Glutamatergic neuron (in vitro differentiated cells): ENCODE measurements at regions not wholly inside any gene's neighbourhood (a gene's known extent, or its start where the extent isn't known, plus 50 kb on each side); places are given as distances from the start of the nearest gene placed in this dataset.

ENCODE experiments used
- DNase-seq: peaks from one replicate; pipeline ENCODE4 v3.0.0; 2022
- H3K27ac Mint-ChIP-seq: one replicate; pipeline ENCODE4 v1.8.0; 2020; ENCODE audit warnings: mild to moderate bottlenecking, mixed read lengths, inconsistent platforms; ENCODE audit not compliant: unreplicated experiment
- H3K27me3 Mint-ChIP-seq: one replicate; pipeline ENCODE4 v1.8.0; 2020; ENCODE audit warnings: mild to moderate bottlenecking, moderate library complexity, mixed read lengths, inconsistent platforms; ENCODE audit not compliant: unreplicated experiment
- H3K36me3 Mint-ChIP-seq: one replicate; pipeline ENCODE4 v1.8.0; 2020; ENCODE audit warnings: mild to moderate bottlenecking, mixed read lengths, inconsistent platforms; ENCODE audit not compliant: unreplicated experiment
- H3K4me1 Mint-ChIP-seq: one replicate; pipeline ENCODE4 v1.8.0; 2020; ENCODE audit warnings: mild to moderate bottlenecking, low read depth, mixed read lengths, inconsistent platforms; ENCODE audit not compliant: unreplicated experiment
- H3K4me3 Mint-ChIP-seq: one replicate; pipeline ENCODE4 v1.8.0; 2020; ENCODE audit warnings: mild to moderate bottlenecking, mixed read lengths, inconsistent platforms; ENCODE audit not compliant: unreplicated experiment
- H3K9me3 Mint-ChIP-seq: one replicate; pipeline ENCODE4 v1.8.0; 2020; ENCODE audit warnings: mild to moderate bottlenecking, moderate library complexity, mixed read lengths, inconsistent platforms; ENCODE audit not compliant: unreplicated experiment
- TF ChIP-seq, protein P1 (sequence below): fragments of 200-600 bp; sonication (generic); IDR thresholded peaks from one replicate; pipeline ENCODE4 v1.5.0; 2021; ENCODE audit not compliant: partially characterized antibody, unreplicated experiment

DNA sequence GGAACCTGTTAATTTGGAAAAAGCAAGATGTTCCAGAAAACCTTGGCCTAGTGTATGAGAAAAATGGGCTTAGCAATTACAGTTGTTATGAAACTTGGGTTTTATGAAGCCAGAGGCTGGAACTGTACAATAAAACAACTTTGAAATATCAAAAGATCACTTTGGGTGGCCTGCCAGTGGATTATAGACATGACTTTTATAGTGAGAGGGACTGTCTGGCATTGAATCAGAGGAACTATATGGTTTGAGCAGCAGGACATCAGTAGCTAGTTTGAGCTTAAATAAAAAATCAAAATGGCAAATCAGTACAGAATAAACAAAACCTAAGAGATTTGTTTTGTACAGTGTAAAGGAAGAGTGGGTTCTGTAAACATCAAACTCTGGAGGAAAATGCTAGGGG, 115.0 kb upstream of the PTPRG start:
- Mint-ChIP-seq H3K27ac (no peak overlapping the region), H3K4me3 (no peak overlapping the region), H3K27me3 (no peaks in the 10 kb centered on the region), H3K36me3 (no peaks in the 10 kb centered on the region), H3K9me3 (no peaks in the 10 kb centered on the region), H3K4me1 (no peaks in the 10 kb centered on the region)
- TF ChIP-seq, protein P1, sequence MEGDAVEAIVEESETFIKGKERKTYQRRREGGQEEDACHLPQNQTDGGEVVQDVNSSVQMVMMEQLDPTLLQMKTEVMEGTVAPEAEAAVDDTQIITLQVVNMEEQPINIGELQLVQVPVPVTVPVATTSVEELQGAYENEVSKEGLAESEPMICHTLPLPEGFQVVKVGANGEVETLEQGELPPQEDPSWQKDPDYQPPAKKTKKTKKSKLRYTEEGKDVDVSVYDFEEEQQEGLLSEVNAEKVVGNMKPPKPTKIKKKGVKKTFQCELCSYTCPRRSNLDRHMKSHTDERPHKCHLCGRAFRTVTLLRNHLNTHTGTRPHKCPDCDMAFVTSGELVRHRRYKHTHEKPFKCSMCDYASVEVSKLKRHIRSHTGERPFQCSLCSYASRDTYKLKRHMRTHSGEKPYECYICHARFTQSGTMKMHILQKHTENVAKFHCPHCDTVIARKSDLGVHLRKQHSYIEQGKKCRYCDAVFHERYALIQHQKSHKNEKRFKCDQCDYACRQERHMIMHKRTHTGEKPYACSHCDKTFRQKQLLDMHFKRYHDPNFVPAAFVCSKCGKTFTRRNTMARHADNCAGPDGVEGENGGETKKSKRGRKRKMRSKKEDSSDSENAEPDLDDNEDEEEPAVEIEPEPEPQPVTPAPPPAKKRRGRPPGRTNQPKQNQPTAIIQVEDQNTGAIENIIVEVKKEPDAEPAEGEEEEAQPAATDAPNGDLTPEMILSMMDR: no peak
- no peak for DNase-seq

DNA sequence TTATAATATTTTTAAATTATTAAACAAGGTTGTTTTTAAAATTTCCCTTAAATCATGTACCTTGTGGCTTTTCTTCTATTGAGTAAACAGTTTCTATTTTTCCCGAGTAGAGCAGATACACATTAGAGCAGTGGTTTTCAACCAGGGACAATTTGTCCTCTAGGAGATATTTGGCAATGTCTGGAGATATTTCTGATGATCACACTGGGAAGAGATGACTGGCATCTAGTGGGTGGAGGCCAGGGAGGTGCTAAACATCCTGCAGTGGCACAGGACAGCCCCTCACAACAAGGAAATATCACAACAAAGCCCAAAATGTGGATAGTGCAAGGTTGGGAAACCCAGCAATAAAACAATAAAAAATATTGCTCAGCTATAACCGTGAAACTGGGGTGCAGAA, 113.0 kb upstream of the PTPRG start:
- TF ChIP-seq, protein P1: no peak
- H3K9me3 Mint-ChIP-seq: no peaks in the 10 kb centered on the region
- H3K4me3 Mint-ChIP-seq: no peak overlapping the region
- DNase-seq: no peak
- H3K4me1 Mint-ChIP-seq: no peaks in the 10 kb centered on the region
- no peak overlapping the region for H3K27ac Mint-ChIP-seq
- no peaks in the 10 kb centered on the region for H3K27me3 Mint-ChIP-seq
- H3K36me3 Mint-ChIP-seq: no peaks in the 10 kb centered on the region

DNA sequence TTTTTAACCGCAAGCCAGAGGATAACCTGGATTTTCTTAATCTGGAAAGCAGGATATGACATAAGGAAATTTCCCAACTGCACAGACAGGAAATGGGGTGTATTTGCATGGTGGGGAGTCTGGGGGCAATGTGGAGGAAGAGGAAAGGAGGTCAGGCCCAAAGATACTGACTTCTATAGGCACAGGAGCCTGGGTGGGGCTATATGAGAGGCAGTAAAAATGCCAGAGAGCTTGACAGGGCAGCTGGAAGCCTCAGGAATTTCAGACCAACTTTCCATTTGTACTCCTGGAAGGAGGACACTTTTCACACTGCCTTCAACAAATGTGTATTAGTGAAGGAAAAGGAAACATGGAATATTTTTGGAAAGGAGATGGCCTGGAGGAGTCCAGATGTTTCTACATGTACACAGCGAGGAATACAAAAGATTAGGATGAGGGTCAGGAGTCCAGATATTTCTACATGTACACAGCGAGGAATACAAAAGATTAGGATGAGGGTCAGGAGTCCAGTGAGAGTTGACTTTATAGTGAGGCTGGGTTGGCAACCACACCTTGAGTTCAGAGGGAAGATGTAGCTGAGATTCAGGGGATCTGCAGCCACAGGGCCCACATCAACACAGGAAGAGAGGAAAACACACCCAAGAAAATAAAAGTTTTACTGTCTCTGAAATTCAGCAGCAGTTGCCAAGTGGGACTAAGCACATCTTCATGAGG, 111.9 kb upstream of the PTPRG start:
- Mint-ChIP-seq H3K9me3 (no peaks in the 10 kb centered on the region), H3K36me3 (no peaks in the 10 kb centered on the region), H3K27me3 (no peaks in the 10 kb centered on the region), H3K4me3 (no peak overlapping the region), H3K4me1 (no peaks in the 10 kb centered on the region), H3K27ac (no peak overlapping the region)
- no peak for DNase-seq
- TF ChIP-seq, protein P1: no peak

DNA sequence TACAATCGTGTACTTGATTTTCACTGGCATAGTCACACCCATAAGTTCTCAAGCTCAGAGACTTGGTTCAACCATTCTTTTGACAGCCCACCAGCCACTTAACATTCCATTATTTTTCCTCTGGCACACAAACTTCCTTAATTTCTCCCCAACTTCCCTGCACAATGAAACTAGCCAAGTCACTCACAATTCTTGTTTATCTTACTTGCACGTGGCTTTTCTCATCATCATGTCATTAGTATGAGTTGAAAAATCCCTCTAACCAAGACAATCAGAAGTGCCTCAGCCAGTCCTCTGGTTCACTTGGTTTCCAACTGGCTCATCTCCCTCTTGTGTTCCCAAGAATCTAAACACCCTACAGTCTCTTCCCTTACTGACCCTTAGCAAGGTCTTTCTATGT, 110.5 kb upstream of the PTPRG start:
- Mint-ChIP-seq H3K4me3 (no peak overlapping the region), H3K27me3 (no peaks in the 10 kb centered on the region), H3K36me3 (no peaks in the 10 kb centered on the region), H3K27ac (no peak overlapping the region), H3K9me3 (no peaks in the 10 kb centered on the region), H3K4me1 (no peaks in the 10 kb centered on the region)
- TF ChIP-seq, protein P1: no peak
- DNase-seq: no peak

DNA sequence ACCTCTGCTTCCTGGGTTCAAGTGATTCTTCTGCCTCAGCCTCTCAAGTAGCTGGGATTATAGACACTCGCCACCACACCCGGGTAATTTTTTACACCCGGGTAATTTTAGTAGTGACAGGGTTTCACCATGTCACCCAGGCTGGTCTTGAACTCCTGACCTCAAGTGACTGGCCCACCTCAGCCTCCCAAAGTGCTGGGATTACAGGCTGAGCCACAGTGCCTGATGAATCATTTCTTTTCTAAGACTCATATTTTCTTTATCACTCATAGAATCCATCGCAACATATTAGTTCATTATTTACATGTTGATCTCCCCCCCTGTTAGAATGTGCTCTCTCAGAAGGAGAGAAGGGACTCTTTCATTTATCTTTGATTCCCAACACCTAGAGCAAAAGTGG, 109.5 kb upstream of the PTPRG start:
- Mint-ChIP-seq H3K36me3 (no peaks in the 10 kb centered on the region), H3K9me3 (no peaks in the 10 kb centered on the region), H3K27me3 (no peaks in the 10 kb centered on the region), H3K27ac (no peak overlapping the region), H3K4me3 (no peak overlapping the region), H3K4me1 (no peaks in the 10 kb centered on the region)
- no peak for DNase-seq
- TF ChIP-seq, protein P1: no peak
